Mucosa of rectum (tissue), 2 donors: ENCODE measurements at regions not wholly inside any gene's neighbourhood (a gene's known extent, or its start where the extent isn't known, plus 50 kb on each side); places are given as distances from the start of the nearest gene placed in this dataset.

Experiments
- H3K27ac ChIP-seq, 2 donors: one replicate each; pipeline ENCODE4 v1.7.0; 2013; ENCODE audit warnings: inconsistent platforms in 2 of 2, low read depth in 2 of 2, low read length in 2 of 2
- H3K27me3 ChIP-seq, 2 donors: one replicate each; pipeline ENCODE4 v1.7.0; 2013; ENCODE audit warnings: low read length in 2 of 2; ENCODE audit not compliant: control insufficient read depth in 2 of 2, insufficient read depth in 2 of 2
- H3K36me3 ChIP-seq, 2 donors: one replicate each; pipeline ENCODE4 v1.7.0; 2013; ENCODE audit warnings: low read length in 2 of 2; ENCODE audit not compliant: control insufficient read depth in 2 of 2, insufficient read depth in 2 of 2
- H3K4me1 ChIP-seq, 2 donors: one replicate each; pipeline ENCODE4 v1.7.0; 2013; ENCODE audit warnings: low read length in 2 of 2, mild to moderate bottlenecking in 1 of 2; ENCODE audit not compliant: control insufficient read depth in 2 of 2, insufficient read depth in 2 of 2
- H3K4me3 ChIP-seq, 2 donors: one replicate each; pipeline ENCODE4 v1.7.0; 2013; ENCODE audit warnings: low read length in 2 of 2
- H3K9ac ChIP-seq, 2 donors: one replicate each; pipeline ENCODE4 v1.7.0; 2013; ENCODE audit warnings: low read length in 2 of 2, low read depth in 1 of 2, mild to moderate bottlenecking in 1 of 2
- H3K9me3 ChIP-seq, 2 donors: one replicate each; pipeline ENCODE4 v1.7.0; 2013; ENCODE audit warnings: low read length in 2 of 2; ENCODE audit not compliant: control insufficient read depth in 2 of 2
- donor health status: healthy.
- donor health status: Normal muscosa, but diverticular disease.

- Histone ChIP-seq H3K27ac (no peak overlapping the region), H3K4me3 (no peak overlapping the region), H3K9me3 (no peaks in the 10 kb centered on the region), H3K4me1 (no peaks in the 10 kb centered on the region), H3K27me3 (no peaks in the 10 kb centered on the region), H3K36me3 (no peaks in the 10 kb centered on the region), H3K9ac (no peak overlapping the region)
These were observed 940.0 kb downstream of the EFNB2 start for GRCh38 chr13:105595471-105595870.

GRCh38 chr13:105591277-105591676, 944.2 kb downstream of the EFNB2 start:
- H3K36me3 ChIP-seq = no peaks in the 10 kb centered on the region
- H3K27me3 ChIP-seq = no peaks in the 10 kb centered on the region
- no peaks in the 10 kb centered on the region for H3K4me1 ChIP-seq
- H3K4me3 ChIP-seq = no peak overlapping the region
- no peak overlapping the region for H3K9ac ChIP-seq
- no peak overlapping the region for H3K27ac ChIP-seq
- no peaks in the 10 kb centered on the region for H3K9me3 ChIP-seq

- Histone ChIP-seq H3K4me3 (no peak overlapping the region), H3K27me3 (no peaks in the 10 kb centered on the region), H3K4me1 (no peaks in the 10 kb centered on the region), H3K9ac (no peak overlapping the region), H3K27ac (no peak overlapping the region), H3K9me3 (no peaks in the 10 kb centered on the region), H3K36me3 (no peaks in the 10 kb centered on the region)
These were observed 947.7 kb downstream of the EFNB2 start for GRCh38 chr13:105587786-105588185.

GRCh38 chr13:105579821-105580710, 955.4 kb downstream of the EFNB2 start:
- Histone ChIP-seq H3K4me1 (no peaks in the 10 kb centered on the region), H3K36me3 (no peaks in the 10 kb centered on the region), H3K9me3 (no peaks in the 10 kb centered on the region), H3K27me3 (no peaks in the 10 kb centered on the region), H3K9ac (no peak overlapping the region), H3K27ac (no peak overlapping the region), H3K4me3 (no peak overlapping the region)

GRCh38 chr13:105573136-105573535, 962.3 kb downstream of the EFNB2 start:
- Histone ChIP-seq H3K27ac (no peak overlapping the region), H3K4me1 (no peaks in the 10 kb centered on the region), H3K36me3 (no peaks in the 10 kb centered on the region)

GRCh38 chr13:105572401-105572800, 963.1 kb downstream of the EFNB2 start:
- Histone ChIP-seq H3K27ac (no peak overlapping the region), H3K27me3 (no peaks in the 10 kb centered on the region), H3K36me3 (no peaks in the 10 kb centered on the region), H3K4me1 (no peaks in the 10 kb centered on the region), H3K9me3 (no peaks in the 10 kb centered on the region), H3K4me3 (no peak overlapping the region), H3K9ac (no peak overlapping the region)

More at GRCh38 chr13:105573136-105573535, 962.3 kb downstream of the EFNB2 start:
- no peaks in the 10 kb centered on the region for H3K9me3 ChIP-seq
- H3K4me3 ChIP-seq = no peak overlapping the region
- no peak overlapping the region for H3K9ac ChIP-seq
- H3K27me3 ChIP-seq = no peaks in the 10 kb centered on the region

GRCh38 chr13:105569816-105570215, 965.6 kb downstream of the EFNB2 start:
- no peaks in the 10 kb centered on the region for H3K36me3 ChIP-seq
- no peak overlapping the region for H3K27ac ChIP-seq
- no peaks in the 10 kb centered on the region for H3K27me3 ChIP-seq
- no peak overlapping the region for H3K4me3 ChIP-seq
- H3K9me3 ChIP-seq = no peaks in the 10 kb centered on the region
- H3K4me1 ChIP-seq = no peaks in the 10 kb centered on the region
- H3K9ac ChIP-seq = no peak overlapping the region

- no peaks in the 10 kb centered on the region for H3K36me3 ChIP-seq
- H3K4me3 ChIP-seq = no peak overlapping the region
- no peaks in the 10 kb centered on the region for H3K4me1 ChIP-seq
- H3K27ac ChIP-seq = no peak overlapping the region
- H3K9me3 ChIP-seq = no peaks in the 10 kb centered on the region
- H3K27me3 ChIP-seq = no peaks in the 10 kb centered on the region
- no peak overlapping the region for H3K9ac ChIP-seq
These were observed 967.4 kb downstream of the EFNB2 start for GRCh38 chr13:105567951-105568525.

- no peak overlapping the region for H3K9ac ChIP-seq
- no peaks in the 10 kb centered on the region for H3K36me3 ChIP-seq
- H3K27me3 ChIP-seq = no peaks in the 10 kb centered on the region
- H3K4me1 ChIP-seq = no peaks in the 10 kb centered on the region
- no peaks in the 10 kb centered on the region for H3K9me3 ChIP-seq
- no peak overlapping the region for H3K4me3 ChIP-seq
- no peak overlapping the region for H3K27ac ChIP-seq
These were observed 970.2 kb downstream of the EFNB2 start for GRCh38 chr13:105565136-105565727.

GRCh38 chr13:105552078-105552477, 983.4 kb downstream of the EFNB2 start:
- Histone ChIP-seq H3K9ac (no peak overlapping the region), H3K4me1 (no peaks in the 10 kb centered on the region), H3K27ac (no peak overlapping the region), H3K36me3 (no peaks in the 10 kb centered on the region), H3K27me3 (no peaks in the 10 kb centered on the region), H3K4me3 (no peak overlapping the region), H3K9me3 (no peaks in the 10 kb centered on the region)
